H9 (cell line): ENCODE measurements at regions not wholly inside any gene's neighbourhood (a gene's known extent, or its start where the extent isn't known, plus 50 kb on each side); places are given as distances from the start of the nearest gene placed in this dataset.

ENCODE experiments used
- DNase-seq: peaks from one replicate; pipeline ENCODE4 v3.0.0-alpha.2; 2017
- H2AFZ ChIP-seq: one replicate; pipeline ENCODE4 v1.6.1; 2013; ENCODE audit warnings: mild to moderate bottlenecking, low read length, control low read depth, moderate library complexity
- H2AK5ac ChIP-seq: 2 replicates; pipeline ENCODE4 v1.6.1; 2013; ENCODE audit warnings: low read length, control low read depth, mixed read lengths; ENCODE audit not compliant: insufficient read length
- H2BK120ac ChIP-seq: one replicate; pipeline ENCODE4 v1.6.1; 2013; ENCODE audit warnings: low read depth, mild to moderate bottlenecking, low read length, control low read depth, inconsistent platforms; ENCODE audit not compliant: poor library complexity, severe bottlenecking
- H2BK12ac ChIP-seq: 2 replicates; pipeline ENCODE4 v1.6.1; 2013; ENCODE audit warnings: low read length, control low read depth, mixed read lengths, low read depth; ENCODE audit not compliant: insufficient read length
- H2BK15ac ChIP-seq: 2 replicates; pipeline ENCODE4 v1.6.1; 2013; ENCODE audit warnings: low read depth, low read length, control low read depth
- H2BK20ac ChIP-seq: one replicate; pipeline ENCODE4 v1.6.1; 2013; ENCODE audit warnings: low read depth, mild to moderate bottlenecking, low read length, control low read depth, inconsistent platforms; ENCODE audit not compliant: poor library complexity, severe bottlenecking
- H2BK5ac ChIP-seq: 2 replicates; pipeline ENCODE4 v1.6.1; 2013; ENCODE audit warnings: low read length, control low read depth, mixed read lengths; ENCODE audit not compliant: insufficient read length
- H3K14ac ChIP-seq: 2 replicates; pipeline ENCODE4 v1.6.1; 2013; ENCODE audit warnings: low read length, control low read depth; ENCODE audit not compliant: insufficient read depth
- H3K18ac ChIP-seq: 2 replicates; pipeline ENCODE4 v1.6.1; 2013; ENCODE audit warnings: low read depth, mild to moderate bottlenecking, mixed read lengths, low read length, control low read depth; ENCODE audit not compliant: insufficient read length
- H3K23ac ChIP-seq: 2 replicates; pipeline ENCODE4 v1.6.1; 2013; ENCODE audit warnings: low read length, control low read depth, mixed read lengths, low read depth; ENCODE audit not compliant: insufficient read length
- H3K23me2 ChIP-seq: 2 replicates; pipeline ENCODE4 v1.6.1; 2013; ENCODE audit warnings: low read depth, mild to moderate bottlenecking, mixed read lengths, low read length, control low read depth; ENCODE audit not compliant: insufficient read length, poor library complexity, severe bottlenecking
- H3K27ac ChIP-seq: 2 replicates; pipeline ENCODE4 v1.5.1; 2013; ENCODE audit warnings: low read length, control low read depth, mixed read lengths, low read depth; ENCODE audit not compliant: insufficient read length
- H3K27me3 ChIP-seq: 2 replicates; pipeline ENCODE4 v1.6.1; 2013; ENCODE audit warnings: low read length, control low read depth, inconsistent platforms; ENCODE audit not compliant: insufficient read depth
- H3K4ac ChIP-seq: 2 replicates; pipeline ENCODE4 v1.6.1; 2013; ENCODE audit warnings: low read depth, mild to moderate bottlenecking, control low read depth, inconsistent platforms, low read length, moderate library complexity
- H3K4me1 ChIP-seq: 2 replicates; pipeline ENCODE4 v1.6.1; 2013; ENCODE audit warnings: low read length, control low read depth, inconsistent platforms; ENCODE audit not compliant: insufficient read depth
- H3K4me2 ChIP-seq: 2 replicates; pipeline ENCODE4 v1.6.1; 2013; ENCODE audit warnings: low read length, control low read depth, mixed read lengths; ENCODE audit not compliant: insufficient read length, insufficient read depth
- H3K56ac ChIP-seq: 2 replicates; pipeline ENCODE4 v1.6.1; 2013; ENCODE audit warnings: low read depth, mild to moderate bottlenecking, mixed read lengths, low read length, control low read depth; ENCODE audit not compliant: insufficient read length
- H3K79me1 ChIP-seq: 2 replicates; pipeline ENCODE4 v1.6.1; 2013; ENCODE audit warnings: low read depth, mild to moderate bottlenecking, moderate library complexity, low read length, control low read depth, inconsistent platforms; ENCODE audit not compliant: insufficient read depth, poor library complexity, severe bottlenecking
- H3K79me2 ChIP-seq: 2 replicates; pipeline ENCODE4 v1.6.1; 2013; ENCODE audit warnings: low read length, control low read depth, inconsistent platforms; ENCODE audit not compliant: insufficient read depth
- H3K9ac ChIP-seq: 2 replicates; pipeline ENCODE4 v1.6.1; 2013; ENCODE audit warnings: low read length, control low read depth, mixed read lengths; ENCODE audit not compliant: insufficient read length; ENCODE audit errors: extremely low read depth
- H3K9me3 ChIP-seq: one replicate; pipeline ENCODE4 v1.6.1; 2013; ENCODE audit warnings: low read depth, low read length, inconsistent platforms; ENCODE audit not compliant: control insufficient read depth
- H3T11ph ChIP-seq: one replicate; pipeline ENCODE4 v1.6.1; 2013; ENCODE audit warnings: mild to moderate bottlenecking, low read length, control low read depth, inconsistent platforms
- H4K20me1 ChIP-seq: one replicate; pipeline ENCODE4 v1.6.1; 2013; ENCODE audit not compliant: control insufficient read depth, insufficient read length, insufficient read depth
- H4K5ac ChIP-seq: 2 replicates; pipeline ENCODE4 v1.6.1; 2013; ENCODE audit warnings: low read depth, mild to moderate bottlenecking, mixed read lengths, low read length, control low read depth; ENCODE audit not compliant: insufficient read length
- H4K8ac ChIP-seq: replicated peaks from 2 replicates; pipeline ENCODE4 v1.6.1; 2013; ENCODE audit warnings: low read length, control low read depth, mixed read lengths, low read depth; ENCODE audit not compliant: insufficient read length
- H4K91ac ChIP-seq: 2 replicates; pipeline ENCODE4 v1.6.1; 2013; ENCODE audit warnings: low read depth, mild to moderate bottlenecking, moderate library complexity, mixed read lengths, low read length, control low read depth; ENCODE audit not compliant: insufficient read length
- H3K27ac Mint-ChIP-seq, 3 experiments: 2 replicates in 2 of 3; 3 replicates in 1 of 3; pipeline ENCODE4 v1.8.0; 2020 to 2021; ENCODE audit warnings: mixed read lengths in 3 of 3, mild to moderate bottlenecking in 1 of 3, moderate library complexity in 1 of 3
- H3K27me3 Mint-ChIP-seq: 2 replicates; pipeline ENCODE4 v1.8.0; 2021; ENCODE audit warnings: low read depth, mild to moderate bottlenecking, moderate library complexity, mixed read lengths
- H3K36me3 Mint-ChIP-seq, 3 experiments: 2 replicates in 2 of 3; 3 replicates in 1 of 3; pipeline ENCODE4 v1.8.0; 2020 to 2021; ENCODE audit warnings: low read depth in 3 of 3, mixed read lengths in 3 of 3; ENCODE audit not compliant: insufficient read depth in 1 of 3
- H3K4me1 Mint-ChIP-seq, 2 experiments: 2 replicates each; pipeline ENCODE4 v1.8.0; 2020; ENCODE audit warnings: mixed read lengths in 2 of 2
- H3K4me3 Mint-ChIP-seq, 2 experiments: 2 replicates in 1 of 2; 3 replicates in 1 of 2; pipeline ENCODE4 v1.8.0; 2020 to 2021; ENCODE audit warnings: mild to moderate bottlenecking in 2 of 2, mixed read lengths in 2 of 2, moderate library complexity in 1 of 2
- H3K9me3 Mint-ChIP-seq, 2 experiments: 2 replicates in 1 of 2; 3 replicates in 1 of 2; pipeline ENCODE4 v1.8.0; 2020; ENCODE audit warnings: mild to moderate bottlenecking in 2 of 2, mixed read lengths in 2 of 2, moderate library complexity in 1 of 2
- TF ChIP-seq, protein P1 (sequence below): fragments of 200-600 bp; sonication (generic); conservative IDR thresholded peaks from 3 replicates; pipeline ENCODE4 v1.8.0; 2021; ENCODE audit warnings: antibody characterized with exemption, mild to moderate bottlenecking

DNA sequence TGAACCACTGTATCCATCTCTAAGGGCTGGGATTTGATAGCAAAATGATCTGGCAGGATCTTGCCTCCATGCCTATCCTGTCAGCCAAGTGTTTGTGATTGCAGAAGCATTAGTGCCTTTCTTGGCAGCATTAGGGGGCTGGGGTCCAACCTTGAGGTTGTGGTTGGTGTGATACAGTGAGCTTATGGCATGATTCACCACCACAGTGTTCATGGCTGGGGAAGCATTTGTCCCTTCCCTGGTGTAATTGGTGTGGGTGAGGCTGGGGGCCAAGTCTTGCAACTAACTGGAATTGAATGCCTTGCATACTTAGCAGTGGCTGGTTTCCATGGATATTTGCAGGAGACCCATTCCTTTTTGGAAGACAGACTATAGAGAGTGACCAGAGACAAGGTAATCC lies 271.0 kb upstream of the TBL1XR1 start:
- Mint-ChIP-seq H3K27ac (no peak overlapping the region; a peak in 1 of 7 replicates), H3K4me3 (no peak overlapping the region), H3K4me1 (peaks cover 15 to 24% of the 10 kb centered on the region in 2 experiments), H3K9me3 (no peaks in the 10 kb centered on the region), H3K27me3 (no peaks in the 10 kb centered on the region), H3K36me3 (peaks cover 0 to 2% (median 0%) of the 10 kb centered on the region in 3 experiments; a peak in 1 of 7 replicates)
- Histone ChIP-seq H4K91ac (no peak overlapping the region), H3K4me2 (no peak overlapping the region), H3K4ac (no peak overlapping the region), H3K56ac (no peak overlapping the region), H2BK15ac (no peak overlapping the region), H3K79me1 (no peaks in the 10 kb centered on the region), H3T11ph (no peak overlapping the region), H3K4me1 (no peaks in the 10 kb centered on the region), H3K27ac (no peak overlapping the region), H2BK5ac (no peak overlapping the region), H3K9me3 (no peaks in the 10 kb centered on the region), H3K9ac (no peak overlapping the region), H3K79me2 (no peaks in the 10 kb centered on the region), H2BK120ac (no peak overlapping the region), H4K5ac (no peak overlapping the region), H4K8ac (no peak overlapping the region), H3K14ac (no peak overlapping the region), H3K23me2 (no peaks in the 10 kb centered on the region), H3K18ac (no peak overlapping the region), H2AK5ac (no peak overlapping the region), H2AFZ (no peak overlapping the region), H4K20me1 (no peaks in the 10 kb centered on the region), H2BK20ac (no peak overlapping the region), H3K23ac (no peak overlapping the region), H2BK12ac (no peak overlapping the region), H3K27me3 (no peaks in the 10 kb centered on the region)
- no peak for DNase-seq
- TF ChIP-seq, protein P1, sequence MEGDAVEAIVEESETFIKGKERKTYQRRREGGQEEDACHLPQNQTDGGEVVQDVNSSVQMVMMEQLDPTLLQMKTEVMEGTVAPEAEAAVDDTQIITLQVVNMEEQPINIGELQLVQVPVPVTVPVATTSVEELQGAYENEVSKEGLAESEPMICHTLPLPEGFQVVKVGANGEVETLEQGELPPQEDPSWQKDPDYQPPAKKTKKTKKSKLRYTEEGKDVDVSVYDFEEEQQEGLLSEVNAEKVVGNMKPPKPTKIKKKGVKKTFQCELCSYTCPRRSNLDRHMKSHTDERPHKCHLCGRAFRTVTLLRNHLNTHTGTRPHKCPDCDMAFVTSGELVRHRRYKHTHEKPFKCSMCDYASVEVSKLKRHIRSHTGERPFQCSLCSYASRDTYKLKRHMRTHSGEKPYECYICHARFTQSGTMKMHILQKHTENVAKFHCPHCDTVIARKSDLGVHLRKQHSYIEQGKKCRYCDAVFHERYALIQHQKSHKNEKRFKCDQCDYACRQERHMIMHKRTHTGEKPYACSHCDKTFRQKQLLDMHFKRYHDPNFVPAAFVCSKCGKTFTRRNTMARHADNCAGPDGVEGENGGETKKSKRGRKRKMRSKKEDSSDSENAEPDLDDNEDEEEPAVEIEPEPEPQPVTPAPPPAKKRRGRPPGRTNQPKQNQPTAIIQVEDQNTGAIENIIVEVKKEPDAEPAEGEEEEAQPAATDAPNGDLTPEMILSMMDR, result no peak
